Adrenal gland (tissue), 5 donors: ENCODE measurements at regions not wholly inside any gene's neighbourhood (a gene's known extent, or its start where the extent isn't known, plus 50 kb on each side); places are given as distances from the start of the nearest gene placed in this dataset.

Experiments used
- POLR2A ChIP-seq, 2 donors: fragments of 450-650 bp; IDR thresholded peaks; one replicate each; pipeline ENCODE4 v1.6.1; 2017; ENCODE audit warnings: antibody characterized with exemption in 2 of 2, mild to moderate bottlenecking in 2 of 2, moderate library complexity in 1 of 2
- TF ChIP-seq, protein P1 (sequence below), 6 experiments: fragments of 450-650 bp in 4 of 6; fragments of 200-600 bp in 2 of 6; sonication (generic) in 1 of 6; IDR thresholded peaks; 1 replicate in 5 of 6; 2 replicates in 1 of 6; pipeline versions ENCODE4 v1.5.1 to v1.8.0; 2016 to 2021; ENCODE audit warnings: antibody characterized with exemption in 6 of 6, mild to moderate bottlenecking in 2 of 6, moderate library complexity in 1 of 6
- donor health status: DM: no; HTN: no; CAD: no.

DNA sequence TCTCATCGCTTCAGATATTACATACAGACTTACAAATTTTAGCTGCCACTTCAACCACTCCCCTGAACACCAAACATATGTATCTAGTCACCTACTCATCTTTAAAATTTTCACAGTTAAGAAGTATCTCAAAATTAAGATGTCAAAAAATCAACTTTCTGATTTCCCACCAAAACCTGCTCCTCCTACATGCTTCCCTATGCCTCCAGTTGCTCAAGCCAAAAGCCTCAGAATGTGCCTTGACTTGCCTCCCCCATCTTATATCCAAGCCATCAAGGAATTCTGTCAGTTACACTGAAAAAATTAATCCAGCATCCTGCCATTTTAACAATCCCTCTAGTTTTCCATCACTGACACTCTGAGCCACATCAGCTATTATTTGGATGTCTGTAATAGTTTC, 85.0 kb downstream of the SPRY2 start:
- TF ChIP-seq, protein P1, sequence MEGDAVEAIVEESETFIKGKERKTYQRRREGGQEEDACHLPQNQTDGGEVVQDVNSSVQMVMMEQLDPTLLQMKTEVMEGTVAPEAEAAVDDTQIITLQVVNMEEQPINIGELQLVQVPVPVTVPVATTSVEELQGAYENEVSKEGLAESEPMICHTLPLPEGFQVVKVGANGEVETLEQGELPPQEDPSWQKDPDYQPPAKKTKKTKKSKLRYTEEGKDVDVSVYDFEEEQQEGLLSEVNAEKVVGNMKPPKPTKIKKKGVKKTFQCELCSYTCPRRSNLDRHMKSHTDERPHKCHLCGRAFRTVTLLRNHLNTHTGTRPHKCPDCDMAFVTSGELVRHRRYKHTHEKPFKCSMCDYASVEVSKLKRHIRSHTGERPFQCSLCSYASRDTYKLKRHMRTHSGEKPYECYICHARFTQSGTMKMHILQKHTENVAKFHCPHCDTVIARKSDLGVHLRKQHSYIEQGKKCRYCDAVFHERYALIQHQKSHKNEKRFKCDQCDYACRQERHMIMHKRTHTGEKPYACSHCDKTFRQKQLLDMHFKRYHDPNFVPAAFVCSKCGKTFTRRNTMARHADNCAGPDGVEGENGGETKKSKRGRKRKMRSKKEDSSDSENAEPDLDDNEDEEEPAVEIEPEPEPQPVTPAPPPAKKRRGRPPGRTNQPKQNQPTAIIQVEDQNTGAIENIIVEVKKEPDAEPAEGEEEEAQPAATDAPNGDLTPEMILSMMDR (IDR thresholded peaks at IDR 0.05): no peak
- TF ChIP-seq POLR2A (IDR thresholded peaks at IDR 0.05): no peak
